T-helper 2 cell treated with Interferon-gamma antibody and Interleukin-4, amounts not matched to agents 5 μg/mL and 100 μg/mL, for 36 hours (primary cell): ENCODE measurements at regions not wholly inside any gene's neighbourhood (a gene's known extent, or its start where the extent isn't known, plus 50 kb on each side); places are given as distances from the start of the nearest gene placed in this dataset.

Experiments used
- DNase-seq: peaks from one replicate; pipeline ENCODE4 v3.0.0; 2021; ENCODE audit warnings: low spot score
- H3K27ac Mint-ChIP-seq: one replicate; pipeline ENCODE4 v1.8.0; 2021; ENCODE audit warnings: mild to moderate bottlenecking, mixed read lengths
- H3K27me3 Mint-ChIP-seq: one replicate; pipeline ENCODE4 v1.8.0; 2021; ENCODE audit warnings: low read depth, mixed read lengths
- H3K36me3 Mint-ChIP-seq: one replicate; pipeline ENCODE4 v1.8.0; 2021; ENCODE audit warnings: low read depth, mixed read lengths
- H3K4me1 Mint-ChIP-seq: one replicate; pipeline ENCODE4 v1.8.0; 2021; ENCODE audit warnings: low read depth, mixed read lengths
- H3K4me3 Mint-ChIP-seq: one replicate; pipeline ENCODE4 v1.8.0; 2022; ENCODE audit warnings: mild to moderate bottlenecking, moderate library complexity, mixed read lengths
- H3K9me3 Mint-ChIP-seq: one replicate; pipeline ENCODE4 v1.8.0; 2021; ENCODE audit warnings: mixed read lengths

DNA sequence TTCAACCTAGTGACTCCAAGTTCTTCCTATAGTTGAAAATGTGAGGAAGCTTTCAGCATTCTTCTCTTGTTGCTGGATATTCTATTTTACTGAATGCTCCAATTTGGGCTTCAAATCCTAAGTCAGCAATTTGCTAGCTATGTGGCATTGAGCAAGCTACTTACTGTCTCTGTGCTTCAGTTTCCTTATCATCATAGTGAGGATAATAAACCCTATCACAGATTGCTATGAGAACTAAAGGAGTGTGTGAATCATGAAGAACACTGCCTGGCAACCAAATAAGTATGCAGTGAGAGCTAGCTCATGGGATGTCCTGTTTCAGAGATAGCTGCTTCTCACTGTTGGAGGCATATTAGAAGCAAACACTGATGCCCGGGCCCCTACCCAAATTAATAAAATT is 163.8 kb upstream of the CDIN1 start:
- no peaks in the 10 kb centered on the region for H3K36me3 Mint-ChIP-seq
- H3K4me1 Mint-ChIP-seq = no peaks in the 10 kb centered on the region
- no peak overlapping the region for H3K4me3 Mint-ChIP-seq
- no peaks in the 10 kb centered on the region for H3K27me3 Mint-ChIP-seq
- H3K9me3 Mint-ChIP-seq = peaks cover 5% of the 10 kb centered on the region
- DNase-seq = no peak
- no peak overlapping the region for H3K27ac Mint-ChIP-seq

GRCh38 chr15:36422631-36423030 is 156.8 kb upstream of the CDIN1 start:
- no peaks in the 10 kb centered on the region for H3K36me3 Mint-ChIP-seq
- no peak overlapping the region for H3K27ac Mint-ChIP-seq

DNA sequence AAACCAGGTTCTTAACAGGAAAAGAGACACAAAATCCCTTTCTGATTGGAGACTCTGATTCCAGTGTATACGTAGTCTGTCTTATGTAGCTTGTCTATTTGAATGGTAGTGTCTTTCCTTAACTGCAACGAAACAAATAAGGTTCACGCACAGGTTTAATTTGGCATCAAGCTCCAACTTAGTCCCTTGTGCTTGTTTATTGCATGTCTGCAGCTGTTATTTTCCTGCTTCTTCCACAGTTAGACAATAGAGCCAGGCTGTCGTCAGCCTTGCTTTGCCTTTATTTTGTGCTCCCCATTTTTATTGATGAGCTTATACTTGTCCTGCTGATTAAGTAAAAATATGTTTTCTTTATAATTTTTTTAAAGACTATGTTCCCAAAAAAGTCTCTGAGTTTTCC is 152.7 kb upstream of the CDIN1 start:
- H3K27ac Mint-ChIP-seq = no peak overlapping the region
- no peaks in the 10 kb centered on the region for H3K27me3 Mint-ChIP-seq
- no peak for DNase-seq
- no peaks in the 10 kb centered on the region for H3K4me1 Mint-ChIP-seq
- no peak overlapping the region for H3K4me3 Mint-ChIP-seq
- H3K36me3 Mint-ChIP-seq = no peaks in the 10 kb centered on the region
- no peaks in the 10 kb centered on the region for H3K9me3 Mint-ChIP-seq

More at GRCh38 chr15:36422631-36423030, 156.8 kb upstream of the CDIN1 start:
- H3K27me3 Mint-ChIP-seq = no peaks in the 10 kb centered on the region
- peaks cover 5% of the 10 kb centered on the region for H3K9me3 Mint-ChIP-seq
- no peaks in the 10 kb centered on the region for H3K4me1 Mint-ChIP-seq
- no peak overlapping the region for H3K4me3 Mint-ChIP-seq
- DNase-seq = no peak

GRCh38 chr15:36428102-36428845 is 151.2 kb upstream of the CDIN1 start:
- no peaks in the 10 kb centered on the region for H3K36me3 Mint-ChIP-seq

GRCh38 chr15:36429707-36430106 is 149.7 kb upstream of the CDIN1 start:
- H3K4me1 Mint-ChIP-seq = no peaks in the 10 kb centered on the region
- H3K9me3 Mint-ChIP-seq = no peaks in the 10 kb centered on the region
- no peak overlapping the region for H3K27ac Mint-ChIP-seq
- no peak overlapping the region for H3K4me3 Mint-ChIP-seq
- H3K27me3 Mint-ChIP-seq = no peaks in the 10 kb centered on the region
- no peaks in the 10 kb centered on the region for H3K36me3 Mint-ChIP-seq
- DNase-seq = no peak

More at GRCh38 chr15:36428102-36428845, 151.2 kb upstream of the CDIN1 start:
- Mint-ChIP-seq H3K4me1 (no peaks in the 10 kb centered on the region), H3K4me3 (no peak overlapping the region), H3K27me3 (no peaks in the 10 kb centered on the region), H3K27ac (no peak overlapping the region), H3K9me3 (no peaks in the 10 kb centered on the region)
- no peak for DNase-seq

- H3K27me3 Mint-ChIP-seq = no peaks in the 10 kb centered on the region
- no peak overlapping the region for H3K27ac Mint-ChIP-seq
- H3K4me1 Mint-ChIP-seq = no peaks in the 10 kb centered on the region
- no peak overlapping the region for H3K4me3 Mint-ChIP-seq
- no peaks in the 10 kb centered on the region for H3K9me3 Mint-ChIP-seq
- H3K36me3 Mint-ChIP-seq = no peaks in the 10 kb centered on the region
- no peak for DNase-seq
Observed at GRCh38 chr15:36430280-36430679, 149.1 kb upstream of the CDIN1 start.

- H3K4me1 Mint-ChIP-seq = no peaks in the 10 kb centered on the region
- no peak overlapping the region for H3K27ac Mint-ChIP-seq
- H3K4me3 Mint-ChIP-seq = no peak overlapping the region
- no peaks in the 10 kb centered on the region for H3K9me3 Mint-ChIP-seq
- no peaks in the 10 kb centered on the region for H3K36me3 Mint-ChIP-seq
- DNase-seq = no peak
- H3K27me3 Mint-ChIP-seq = no peaks in the 10 kb centered on the region
Observed at GRCh38 chr15:36430726-36431265, 148.6 kb upstream of the CDIN1 start.

GRCh38 chr15:36432161-36432560 is 147.3 kb upstream of the CDIN1 start:
- DNase-seq = no peak
- Mint-ChIP-seq H3K4me1 (no peaks in the 10 kb centered on the region), H3K36me3 (no peaks in the 10 kb centered on the region), H3K9me3 (no peaks in the 10 kb centered on the region), H3K4me3 (no peak overlapping the region), H3K27me3 (no peaks in the 10 kb centered on the region), H3K27ac (no peak overlapping the region)

DNA sequence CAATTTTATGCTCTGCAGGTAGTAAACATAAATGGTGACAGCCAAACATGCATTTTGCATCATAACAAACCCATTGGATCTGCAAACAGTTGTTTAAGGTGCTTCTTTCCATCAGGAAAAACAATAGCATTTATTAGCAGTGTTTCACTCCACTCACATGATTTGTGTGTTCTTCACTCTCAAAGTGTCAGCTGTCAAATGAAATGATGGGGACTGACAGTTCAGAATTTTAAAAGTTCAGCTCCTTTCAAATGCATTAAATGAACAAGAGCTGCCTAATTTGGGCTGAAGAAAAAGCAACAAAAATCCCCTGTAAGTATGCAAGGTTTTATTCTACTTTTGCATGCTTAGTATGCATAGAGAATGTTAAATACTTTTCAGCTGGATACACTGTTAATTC is 145.2 kb upstream of the CDIN1 start:
- no peak for DNase-seq
- no peak overlapping the region for H3K27ac Mint-ChIP-seq
- H3K27me3 Mint-ChIP-seq = no peaks in the 10 kb centered on the region
- H3K4me3 Mint-ChIP-seq = no peak overlapping the region
- H3K4me1 Mint-ChIP-seq = no peaks in the 10 kb centered on the region
- no peaks in the 10 kb centered on the region for H3K9me3 Mint-ChIP-seq
- H3K36me3 Mint-ChIP-seq = no peaks in the 10 kb centered on the region

DNA sequence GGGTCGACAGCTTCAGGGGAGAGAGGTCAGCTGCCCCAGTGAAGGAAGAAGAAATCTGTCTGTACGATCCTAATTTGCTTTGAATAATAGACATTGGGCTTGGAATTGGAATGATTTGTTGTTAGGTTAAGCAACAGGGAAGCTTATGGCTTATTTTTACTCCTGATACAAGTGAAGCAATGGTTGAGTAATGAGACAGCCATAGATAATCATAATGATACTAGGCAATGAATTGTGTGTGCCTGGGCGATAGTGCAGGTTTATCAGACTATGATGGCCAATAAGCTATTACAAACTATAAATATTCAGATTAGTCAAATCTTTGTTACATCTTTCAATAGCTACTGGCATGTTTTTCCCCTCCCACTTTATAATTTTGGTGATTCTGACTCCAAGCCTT is 140.9 kb upstream of the CDIN1 start:
- no peak for DNase-seq
- H3K27me3 Mint-ChIP-seq = no peaks in the 10 kb centered on the region
- H3K9me3 Mint-ChIP-seq = no peaks in the 10 kb centered on the region
- H3K36me3 Mint-ChIP-seq = no peaks in the 10 kb centered on the region
- H3K4me3 Mint-ChIP-seq = no peak overlapping the region
- no peak overlapping the region for H3K27ac Mint-ChIP-seq
- H3K4me1 Mint-ChIP-seq = no peaks in the 10 kb centered on the region

- H3K27me3 Mint-ChIP-seq = no peaks in the 10 kb centered on the region
- no peak for DNase-seq
- H3K9me3 Mint-ChIP-seq = no peaks in the 10 kb centered on the region
- H3K36me3 Mint-ChIP-seq = no peaks in the 10 kb centered on the region
- H3K27ac Mint-ChIP-seq = no peak overlapping the region
- no peaks in the 10 kb centered on the region for H3K4me1 Mint-ChIP-seq
- no peak overlapping the region for H3K4me3 Mint-ChIP-seq
Observed at GRCh38 chr15:36447373-36447772, 132.1 kb upstream of the CDIN1 start.

DNA sequence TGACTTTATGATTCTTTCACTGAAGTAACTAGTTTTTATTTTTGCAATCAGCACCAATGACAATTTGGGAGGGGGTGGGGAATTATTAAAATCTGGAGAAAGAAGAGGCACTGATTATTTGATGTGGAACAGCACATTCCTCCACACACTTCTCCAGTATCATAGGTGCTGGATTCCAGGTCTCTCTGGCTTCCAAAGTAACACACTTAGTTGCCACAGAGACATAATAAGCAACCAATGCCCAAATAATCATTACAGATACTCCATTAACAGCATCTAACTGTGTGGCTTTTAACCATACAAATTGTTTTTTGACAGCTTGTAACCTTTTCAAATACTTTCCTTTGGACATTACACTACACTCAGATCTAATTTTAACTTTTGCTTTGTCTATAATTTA is 131.0 kb upstream of the CDIN1 start:
- Mint-ChIP-seq H3K27ac (no peak overlapping the region), H3K27me3 (no peaks in the 10 kb centered on the region), H3K4me3 (no peak overlapping the region), H3K36me3 (no peaks in the 10 kb centered on the region), H3K9me3 (no peaks in the 10 kb centered on the region), H3K4me1 (no peaks in the 10 kb centered on the region)
- DNase-seq = no peak

GRCh38 chr15:36449084-36449661 is 130.3 kb upstream of the CDIN1 start:
- no peak overlapping the region for H3K27ac Mint-ChIP-seq
- no peak overlapping the region for H3K4me3 Mint-ChIP-seq
- H3K36me3 Mint-ChIP-seq = no peaks in the 10 kb centered on the region
- no peaks in the 10 kb centered on the region for H3K4me1 Mint-ChIP-seq
- no peak for DNase-seq
- H3K27me3 Mint-ChIP-seq = no peaks in the 10 kb centered on the region
- H3K9me3 Mint-ChIP-seq = no peaks in the 10 kb centered on the region

DNA sequence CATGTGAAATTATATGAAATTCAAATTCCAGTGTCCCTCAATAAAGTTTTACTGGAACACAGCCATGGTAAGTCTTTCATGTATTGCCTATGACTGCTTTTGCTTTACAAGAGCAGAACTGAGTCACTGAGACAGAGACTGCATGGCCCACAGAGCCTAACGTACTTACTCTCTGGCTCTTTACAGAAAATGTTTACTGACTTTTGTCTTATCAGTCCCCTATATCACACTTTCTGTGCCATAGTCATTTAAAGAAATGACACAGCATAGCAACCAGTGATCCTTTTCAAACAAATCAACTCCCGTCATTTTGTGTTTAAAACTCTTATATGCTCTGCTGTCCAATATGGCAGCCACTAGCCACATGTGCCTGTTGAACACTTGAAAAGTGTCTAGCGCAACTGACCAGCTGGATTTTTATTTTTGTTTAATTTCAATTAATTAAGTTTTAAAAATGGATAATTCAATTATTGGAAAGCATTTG is 129.7 kb upstream of the CDIN1 start:
- Mint-ChIP-seq H3K27ac (no peak overlapping the region), H3K27me3 (no peaks in the 10 kb centered on the region), H3K9me3 (no peaks in the 10 kb centered on the region), H3K4me1 (no peaks in the 10 kb centered on the region), H3K4me3 (no peak overlapping the region), H3K36me3 (no peaks in the 10 kb centered on the region)
- no peak for DNase-seq
